DOHH2 (cell line): ENCODE measurements at regions not wholly inside any gene's neighbourhood (a gene's known extent, or its start where the extent isn't known, plus 50 kb on each side); places are given as distances from the start of the nearest gene placed in this dataset.

Experiments
- EZH2phosphoT487 ChIP-seq: fragments of 200-600 bp; sonication (generic); IDR thresholded peaks from 2 replicates; pipeline ENCODE4 v1.6.1; 2017; ENCODE audit warnings: borderline replicate concordance, mild to moderate bottlenecking, antibody characterized with exemption, low read length, moderate library complexity, mixed read lengths
- TF ChIP-seq, protein P1 (sequence below): fragments of 200-600 bp; sonication (generic); IDR thresholded peaks from one replicate; pipeline ENCODE4 v1.5.1; 2014; ENCODE audit warnings: antibody characterized with exemption, mild to moderate bottlenecking, low read depth, low read length; ENCODE audit not compliant: poor library complexity, severe bottlenecking

DNA sequence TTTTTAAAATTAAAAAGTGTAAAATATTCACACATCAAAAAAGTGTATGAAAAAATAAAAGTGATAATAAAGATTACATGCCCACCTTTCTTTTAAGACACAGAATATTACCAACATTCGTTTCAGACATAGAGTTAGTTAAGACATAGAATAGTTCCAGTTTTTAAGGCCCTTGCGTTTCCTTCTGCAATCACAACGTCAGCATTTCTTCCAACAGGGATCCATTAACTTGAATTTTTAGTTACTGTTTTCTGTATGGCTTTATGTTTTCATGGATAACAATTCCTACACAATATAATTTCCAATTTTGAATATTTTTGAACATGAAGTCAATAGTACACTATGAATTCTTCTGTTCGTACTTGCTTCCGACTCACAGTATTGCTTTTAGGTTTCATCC is 170.8 kb upstream of the C11orf87 start:
- TF ChIP-seq, protein P1, sequence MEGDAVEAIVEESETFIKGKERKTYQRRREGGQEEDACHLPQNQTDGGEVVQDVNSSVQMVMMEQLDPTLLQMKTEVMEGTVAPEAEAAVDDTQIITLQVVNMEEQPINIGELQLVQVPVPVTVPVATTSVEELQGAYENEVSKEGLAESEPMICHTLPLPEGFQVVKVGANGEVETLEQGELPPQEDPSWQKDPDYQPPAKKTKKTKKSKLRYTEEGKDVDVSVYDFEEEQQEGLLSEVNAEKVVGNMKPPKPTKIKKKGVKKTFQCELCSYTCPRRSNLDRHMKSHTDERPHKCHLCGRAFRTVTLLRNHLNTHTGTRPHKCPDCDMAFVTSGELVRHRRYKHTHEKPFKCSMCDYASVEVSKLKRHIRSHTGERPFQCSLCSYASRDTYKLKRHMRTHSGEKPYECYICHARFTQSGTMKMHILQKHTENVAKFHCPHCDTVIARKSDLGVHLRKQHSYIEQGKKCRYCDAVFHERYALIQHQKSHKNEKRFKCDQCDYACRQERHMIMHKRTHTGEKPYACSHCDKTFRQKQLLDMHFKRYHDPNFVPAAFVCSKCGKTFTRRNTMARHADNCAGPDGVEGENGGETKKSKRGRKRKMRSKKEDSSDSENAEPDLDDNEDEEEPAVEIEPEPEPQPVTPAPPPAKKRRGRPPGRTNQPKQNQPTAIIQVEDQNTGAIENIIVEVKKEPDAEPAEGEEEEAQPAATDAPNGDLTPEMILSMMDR = no peak
- TF ChIP-seq EZH2phosphoT487 = no peak
